ENCODE measurements at regions not wholly inside any gene's neighbourhood (a gene's known extent, or its start where the extent isn't known, plus 50 kb on each side); places are given as distances from the start of the nearest gene placed in this dataset.
"Not testable (repeated sequence)": the region's sequence is repeated elsewhere in the genome, so short reads cannot be mapped to it uniquely, and the experiment has no call there.

DNA sequence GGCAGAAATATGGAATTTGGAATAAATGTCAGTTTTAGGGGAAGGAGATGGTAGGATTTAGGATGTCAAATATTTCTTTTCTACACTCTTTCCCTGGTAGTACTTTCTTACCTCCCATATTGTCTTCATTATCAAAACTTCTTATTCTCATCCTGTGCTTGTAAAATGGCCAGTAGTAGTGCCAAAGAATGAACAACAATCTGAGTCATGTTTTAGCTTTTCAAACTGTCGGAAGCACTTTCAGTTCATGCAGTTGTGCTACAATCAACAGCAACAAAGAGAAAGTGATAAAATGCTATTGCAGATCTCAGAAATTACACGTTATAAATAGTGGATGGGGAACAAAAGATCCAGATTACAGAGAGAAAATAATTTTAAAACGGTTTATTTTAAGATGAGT lies 193.7 kb upstream of the RXFP2 start:
- no peak for DNase-seq
- TF ChIP-seq, protein P1, sequence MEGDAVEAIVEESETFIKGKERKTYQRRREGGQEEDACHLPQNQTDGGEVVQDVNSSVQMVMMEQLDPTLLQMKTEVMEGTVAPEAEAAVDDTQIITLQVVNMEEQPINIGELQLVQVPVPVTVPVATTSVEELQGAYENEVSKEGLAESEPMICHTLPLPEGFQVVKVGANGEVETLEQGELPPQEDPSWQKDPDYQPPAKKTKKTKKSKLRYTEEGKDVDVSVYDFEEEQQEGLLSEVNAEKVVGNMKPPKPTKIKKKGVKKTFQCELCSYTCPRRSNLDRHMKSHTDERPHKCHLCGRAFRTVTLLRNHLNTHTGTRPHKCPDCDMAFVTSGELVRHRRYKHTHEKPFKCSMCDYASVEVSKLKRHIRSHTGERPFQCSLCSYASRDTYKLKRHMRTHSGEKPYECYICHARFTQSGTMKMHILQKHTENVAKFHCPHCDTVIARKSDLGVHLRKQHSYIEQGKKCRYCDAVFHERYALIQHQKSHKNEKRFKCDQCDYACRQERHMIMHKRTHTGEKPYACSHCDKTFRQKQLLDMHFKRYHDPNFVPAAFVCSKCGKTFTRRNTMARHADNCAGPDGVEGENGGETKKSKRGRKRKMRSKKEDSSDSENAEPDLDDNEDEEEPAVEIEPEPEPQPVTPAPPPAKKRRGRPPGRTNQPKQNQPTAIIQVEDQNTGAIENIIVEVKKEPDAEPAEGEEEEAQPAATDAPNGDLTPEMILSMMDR (IDR thresholded peaks at IDR 0.05; ENCODE audit: partially characterized antibody, unreplicated experiment) = no peak
- Mint-ChIP-seq H3K9me3 (ENCODE audit: unreplicated experiment) (no peaks in the 10 kb centered on the region), H3K27ac (ENCODE audit: unreplicated experiment) (no peak overlapping the region), H3K36me3 (ENCODE audit: unreplicated experiment) (no peaks in the 10 kb centered on the region), H3K4me3 (ENCODE audit: unreplicated experiment) (no peak overlapping the region), H3K4me1 (ENCODE audit: low read depth, unreplicated experiment) (no peaks in the 10 kb centered on the region), H3K27me3 (ENCODE audit: unreplicated experiment) (peaks cover 2% of the 10 kb centered on the region)

GRCh38 chr13:31556376-31556775 lies 182.9 kb upstream of the RXFP2 start:
- H3K4me3 Mint-ChIP-seq (ENCODE audit: unreplicated experiment) = no peak overlapping the region
- no peaks in the 10 kb centered on the region for H3K36me3 Mint-ChIP-seq (ENCODE audit: unreplicated experiment)
- no peak overlapping the region for H3K27ac Mint-ChIP-seq (ENCODE audit: unreplicated experiment)
- H3K9me3 Mint-ChIP-seq (ENCODE audit: unreplicated experiment) = no peaks in the 10 kb centered on the region
- TF ChIP-seq, protein P1 (IDR thresholded peaks at IDR 0.05; ENCODE audit: partially characterized antibody, unreplicated experiment) = no peak
- no peaks in the 10 kb centered on the region for H3K27me3 Mint-ChIP-seq (ENCODE audit: unreplicated experiment)
- H3K4me1 Mint-ChIP-seq (ENCODE audit: low read depth, unreplicated experiment) = no peaks in the 10 kb centered on the region
- no peak for DNase-seq

DNA sequence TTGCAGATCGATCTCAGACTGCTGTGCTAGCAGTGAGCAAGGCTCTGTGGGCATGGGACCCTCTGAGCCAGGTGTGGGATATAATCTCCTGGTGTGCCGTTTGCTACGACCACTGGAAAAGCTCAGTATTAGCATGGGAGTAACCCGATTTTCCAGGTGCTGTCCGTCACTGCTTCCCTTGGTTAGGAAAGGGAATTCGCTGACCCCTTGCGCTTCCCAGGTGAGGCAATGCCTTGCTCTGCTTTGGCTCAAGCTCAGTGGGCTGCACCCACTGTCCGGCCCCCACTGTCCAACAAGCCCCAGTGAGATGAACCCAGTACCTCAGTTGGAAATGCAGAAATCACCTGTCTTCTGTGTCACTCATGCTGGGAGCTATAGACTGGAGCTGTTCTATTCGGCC lies 155.1 kb upstream of the RXFP2 start:
- H3K9me3 Mint-ChIP-seq (ENCODE audit: unreplicated experiment); H3K4me3 Mint-ChIP-seq (ENCODE audit: unreplicated experiment); H3K27me3 Mint-ChIP-seq (ENCODE audit: unreplicated experiment): not testable (repeated sequence)

DNA sequence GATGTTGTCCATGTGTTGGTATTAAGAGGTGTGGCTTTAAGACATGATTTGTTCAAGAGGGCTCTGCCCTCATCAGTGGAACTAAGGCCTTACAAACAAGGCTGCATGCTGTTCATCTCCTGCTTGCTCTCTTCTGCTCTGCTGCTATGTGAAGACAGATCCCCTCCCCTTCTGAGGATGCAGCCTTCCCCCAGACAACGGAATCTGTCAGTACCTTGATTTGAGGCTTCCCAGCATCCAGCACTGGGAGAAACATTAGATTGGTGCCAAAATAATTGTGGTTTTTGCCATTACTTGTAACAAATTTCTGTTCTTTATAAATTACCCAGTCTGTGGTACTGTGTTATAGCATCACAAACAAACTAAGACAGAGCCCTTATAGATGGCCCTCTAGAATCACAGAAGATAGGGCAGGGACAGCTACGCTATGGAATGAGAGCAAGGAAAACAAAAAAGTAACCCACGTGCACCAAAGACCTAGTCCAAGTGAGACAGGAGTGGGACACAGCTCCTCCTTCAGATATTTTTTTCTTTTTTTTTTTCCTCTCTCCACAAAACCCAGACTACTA lies 151.5 kb upstream of the RXFP2 start:
- TF ChIP-seq, protein P1 (IDR thresholded peaks at IDR 0.05; ENCODE audit: partially characterized antibody, unreplicated experiment) = no peak
- Mint-ChIP-seq H3K4me3 (ENCODE audit: unreplicated experiment) (no peak overlapping the region), H3K9me3 (ENCODE audit: unreplicated experiment) (peaks cover 8% of the 10 kb centered on the region), H3K36me3 (ENCODE audit: unreplicated experiment) (peaks cover 5% of the 10 kb centered on the region), H3K4me1 (ENCODE audit: low read depth, unreplicated experiment) (no peaks in the 10 kb centered on the region), H3K27ac (ENCODE audit: unreplicated experiment) (no peak overlapping the region), H3K27me3 (ENCODE audit: unreplicated experiment) (no peaks in the 10 kb centered on the region)
- DNase-seq = no peak

More for the DNA sequence above, 155.1 kb upstream of the RXFP2 start:
- DNase-seq; H3K36me3 Mint-ChIP-seq (ENCODE audit: unreplicated experiment); H3K27ac Mint-ChIP-seq (ENCODE audit: unreplicated experiment); H3K4me1 Mint-ChIP-seq (ENCODE audit: low read depth, unreplicated experiment): not testable (repeated sequence)

- no peaks in the 10 kb centered on the region for H3K27me3 Mint-ChIP-seq (ENCODE audit: unreplicated experiment)
- no peaks in the 10 kb centered on the region for H3K36me3 Mint-ChIP-seq (ENCODE audit: unreplicated experiment)
- no peak overlapping the region for H3K27ac Mint-ChIP-seq (ENCODE audit: unreplicated experiment)
- no peak for DNase-seq
- no peak overlapping the region for H3K4me3 Mint-ChIP-seq (ENCODE audit: unreplicated experiment)
- TF ChIP-seq, protein P1 (IDR thresholded peaks at IDR 0.05; ENCODE audit: partially characterized antibody, unreplicated experiment) = no peak
- H3K4me1 Mint-ChIP-seq (ENCODE audit: low read depth, unreplicated experiment) = no peaks in the 10 kb centered on the region
- peaks cover 4% of the 10 kb centered on the region for H3K9me3 Mint-ChIP-seq (ENCODE audit: unreplicated experiment)
Observed at GRCh38 chr13:31588316-31588715, 151.0 kb upstream of the RXFP2 start.
